B cell (primary cell): ENCODE measurements at regions not wholly inside any gene's neighbourhood (a gene's known extent, or its start where the extent isn't known, plus 50 kb on each side); places are given as distances from the start of the nearest gene placed in this dataset.

Source experiments
- ATAC-seq: fragments of 200-7000 bp; cut with Tn5 transposase; one replicate; pipeline ENCODE4 v1.10.0; 2021; ENCODE audit warnings: low read depth, mild to moderate bottlenecking, moderate number of reproducible peaks, moderate library complexity
- CTCF ChIA-PET: fragments of 350-600 bp; sonication (Branson Sonifier 250); formaldehyde crosslinking; loops from one replicate; lab custom pipeline; 2021; ENCODE audit warnings: antibody characterized with exemption, inconsistent platforms; lab: Charles Lee
- POLR2A ChIA-PET: fragments of 350-600 bp; sonication (Branson Sonifier 250); formaldehyde crosslinking; loops from one replicate; lab custom pipeline; 2021; ENCODE audit warnings: antibody characterized with exemption; lab: Charles Lee
- DNase-seq: peaks from one replicate; pipeline ENCODE4 v3.0.0; 2013
- H2AFZ ChIP-seq: 2 replicates; pipeline ENCODE4 v1.6.1; 2012; ENCODE audit warnings: mild to moderate bottlenecking, low read depth, low read length; ENCODE audit not compliant: insufficient read depth, poor library complexity, severe bottlenecking
- H3K27ac ChIP-seq, 2 donors: 1 replicate in 1 of 2; 2 replicates in 1 of 2; pipeline ENCODE4 v1.5.1; 2012 to 2013; ENCODE audit warnings: low read length in 2 of 2, mild to moderate bottlenecking in 2 of 2, moderate library complexity in 1 of 2
- H3K27me3 ChIP-seq, 4 experiments: fragments of 200-600 bp in 1 of 4; sonication (generic) in 1 of 4; replicated peaks in 1 of 4; 1 replicate in 2 of 4; 2 replicates in 2 of 4; pipeline versions ENCODE4 v1.6.1 to v1.7.0; 2013 to 2016; ENCODE audit warnings: low read length in 3 of 4, mild to moderate bottlenecking in 2 of 4, mixed read lengths in 1 of 4, moderate library complexity in 1 of 4; ENCODE audit not compliant: insufficient read depth in 4 of 4, control insufficient read depth in 3 of 4; ENCODE audit errors: control extremely low read depth in 1 of 4
- H3K36me3 ChIP-seq, 2 experiments: replicated peaks in 1 of 2; 1 replicate in 1 of 2; 2 replicates in 1 of 2; pipeline versions ENCODE4 v1.6.1 to v1.7.1; 2013; ENCODE audit warnings: low read length in 1 of 2; ENCODE audit not compliant: insufficient read depth in 2 of 2, control insufficient read depth in 1 of 2; ENCODE audit errors: control extremely low read depth in 1 of 2, extremely low read depth in 1 of 2
- H3K4me1 ChIP-seq, 2 donors: fragments of 200-600 bp in 1 of 2; sonication (generic) in 1 of 2; 1 replicate in 1 of 2; 2 replicates in 1 of 2; pipeline versions ENCODE4 v1.5.1 to v1.6.1; 2013 to 2017; ENCODE audit warnings: low read length in 2 of 2; ENCODE audit not compliant: control insufficient read depth in 2 of 2, insufficient read depth in 2 of 2
- H3K4me2 ChIP-seq: replicated peaks from 2 replicates; pipeline ENCODE3; 2012; ENCODE audit warnings: mild to moderate bottlenecking, low read depth, low read length; ENCODE audit not compliant: poor library complexity, severe bottlenecking
- H3K4me3 ChIP-seq, 5 experiments: fragments of 200-600 bp in 1 of 5; sonication (generic) in 1 of 5; 1 replicate in 3 of 5; 2 replicates in 2 of 5; pipeline versions ENCODE4 v1.5.1 to v1.7.0; 2011 to 2016; ENCODE audit warnings: low read length in 4 of 5, mild to moderate bottlenecking in 4 of 5, low read depth in 2 of 5, control low read depth in 1 of 5, moderate library complexity in 1 of 5; ENCODE audit not compliant: insufficient read depth in 1 of 5; ENCODE audit errors: control extremely low read depth in 1 of 5, extremely low read depth in 1 of 5
- H3K79me2 ChIP-seq: fragments of 200-600 bp; sonication (generic); one replicate; pipeline ENCODE4 v1.6.0; 2016; ENCODE audit warnings: low read length; ENCODE audit not compliant: control insufficient read depth, insufficient read depth
- H3K9ac ChIP-seq: fragments of 200-600 bp; sonication (generic); 2 replicates; pipeline ENCODE4 v1.6.1; 2017; ENCODE audit warnings: mild to moderate bottlenecking, low read length, moderate library complexity
- H3K9me3 ChIP-seq, 3 donors: one replicate each; pipeline versions ENCODE4 v1.6.1 to v1.7.1; 2013; ENCODE audit warnings: low read length in 2 of 3; ENCODE audit not compliant: control insufficient read depth in 2 of 3, insufficient read depth in 1 of 3; ENCODE audit errors: control extremely low read depth in 1 of 3
- H4K20me1 ChIP-seq: 2 replicates; pipeline ENCODE4 v1.6.0; 2012; ENCODE audit warnings: mild to moderate bottlenecking, low read length; ENCODE audit not compliant: insufficient read depth, control insufficient read depth, poor library complexity, severe bottlenecking
- H3K27ac Mint-ChIP-seq: one replicate; pipeline ENCODE4 v1.8.0; 2021; ENCODE audit warnings: mixed read lengths
- H3K27me3 Mint-ChIP-seq: one replicate; pipeline ENCODE4 v1.8.0; 2021; ENCODE audit warnings: mixed read lengths
- H3K4me1 Mint-ChIP-seq: one replicate; pipeline ENCODE4 v1.8.0; 2021; ENCODE audit warnings: mixed read lengths
- H3K4me3 Mint-ChIP-seq: one replicate; pipeline ENCODE4 v1.8.0; 2021; ENCODE audit warnings: mixed read lengths
- H3K9me3 Mint-ChIP-seq: one replicate; pipeline ENCODE4 v1.8.0; 2022; ENCODE audit warnings: mixed read lengths; ENCODE audit not compliant: insufficient read depth
- CTCF ChIP-seq: fragments of 200-600 bp; IDR thresholded peaks from one replicate; pipeline ENCODE4 v1.8.0; 2022; ENCODE audit warnings: antibody characterized with exemption, mild to moderate bottlenecking
- EZH2 ChIP-seq: IDR thresholded peaks from 2 replicates; pipeline ENCODE4 v1.6.1; 2012; ENCODE audit warnings: borderline replicate concordance, low read depth, mild to moderate bottlenecking, moderate library complexity, low read length; ENCODE audit not compliant: insufficient read depth, poor library complexity, severe bottlenecking
- WGBS: methylation state at CpG from one replicate; pipeline ENCODE4 v1.1.5; 2013; ENCODE audit warnings: missing lambda C conversion rate; ENCODE audit not compliant: insufficient coverage; 5-methylcytosine and 5-hydroxymethylcytosine counted together
- intact Hi-C: fragments of 100-400 bp; cut with micrococcal nuclease; formaldehyde crosslinking; loops from one replicate; pipeline ENCODE4 v1.10.0; 2022

GRCh38 chr10:131700032-131700431 is 200.8 kb upstream of the PPP2R2D start:
- Histone ChIP-seq H3K4me2 (no peak overlapping the region), H3K79me2 (no peaks in the 10 kb centered on the region), H3K4me1 (no peaks in the 10 kb centered on the region), H3K4me3 (no peak overlapping the region), H3K9ac (no peak overlapping the region), H3K36me3 (no peaks in the 10 kb centered on the region), H2AFZ (no peak overlapping the region), H3K27ac (no peak overlapping the region), H3K9me3 (peaks cover 0 to 8% (median 0%) of the 10 kb centered on the region in 3 donors), H3K27me3 (no peaks in the 10 kb centered on the region), H4K20me1 (no peaks in the 10 kb centered on the region)
- Mint-ChIP-seq H3K27ac (no peak overlapping the region), H3K4me3 (no peak overlapping the region), H3K27me3 (no peaks in the 10 kb centered on the region), H3K9me3 (no peaks in the 10 kb centered on the region), H3K4me1 (no peaks in the 10 kb centered on the region)
- no peak for DNase-seq
- intact Hi-C loops, result no loop called here
- no peak for ATAC-seq
- POLR2A ChIA-PET, result no interaction called here
- no peak for TF ChIP-seq CTCF
- TF ChIP-seq EZH2, result no peak
- CTCF ChIA-PET, result no interaction called here
- 72% methylated on average over 7 of the region's 7 CpGs for WGBS

- H4K20me1 ChIP-seq, result no peaks in the 10 kb centered on the region
- ChIA-PET POLR2A (no interaction called here), CTCF (no interaction called here)
- Mint-ChIP-seq H3K4me1 (no peaks in the 10 kb centered on the region), H3K27ac (no peak overlapping the region), H3K9me3 (no peaks in the 10 kb centered on the region), H3K4me3 (no peak overlapping the region), H3K27me3 (no peaks in the 10 kb centered on the region)
- no peak overlapping the region for H3K27ac ChIP-seq
- H3K9me3 ChIP-seq, result peaks cover 0 to 8% (median 0%) of the 10 kb centered on the region in 3 donors
- 77% methylated on average over 10 of the region's 10 CpGs for WGBS
- H3K27me3 ChIP-seq, result no peaks in the 10 kb centered on the region
- no peaks in the 10 kb centered on the region for H3K36me3 ChIP-seq
- ATAC-seq (no peak), DNase-seq (no peak)
- intact Hi-C loops, result no loop called here
- no peaks in the 10 kb centered on the region for H3K79me2 ChIP-seq
- TF ChIP-seq EZH2 (no peak), CTCF (no peak)
- H3K4me1 ChIP-seq, result no peaks in the 10 kb centered on the region
- no peak overlapping the region for H3K4me2 ChIP-seq
- no peak overlapping the region for H2AFZ ChIP-seq
- H3K9ac ChIP-seq, result no peak overlapping the region
- no peak overlapping the region for H3K4me3 ChIP-seq
These were observed 200.3 kb upstream of the PPP2R2D start for GRCh38 chr10:131700506-131700905.
